GM23338 (cell line): ENCODE measurements at regions not wholly inside any gene's neighbourhood (a gene's known extent, or its start where the extent isn't known, plus 50 kb on each side); places are given as distances from the start of the nearest gene placed in this dataset.

ENCODE experiments used
- ATAC-seq: fragments of 200-7000 bp; cut with Tn5 transposase; 3 replicates; pipeline ENCODE4 v1.9.1; 2020
- DNase-seq: peaks from one replicate; pipeline ENCODE4 v3.0.0-alpha.2; 2015; ENCODE audit warnings: low spot score
- H2AFZ ChIP-seq: fragments of 200-600 bp; sonication (generic); 2 replicates; pipeline ENCODE4 v1.8.0; 2016; ENCODE audit warnings: antibody characterized with exemption, mild to moderate bottlenecking, moderate library complexity
- H3F3A ChIP-seq: fragments of 200-600 bp; sonication (generic); replicated peaks from 2 replicates; pipeline ENCODE4 v1.8.0; 2017; ENCODE audit warnings: antibody characterized with exemption, mixed run types, low read depth
- H3K27ac ChIP-seq: fragments of 200-600 bp; sonication (generic); 2 replicates; pipeline ENCODE4 v1.6.1; 2016; ENCODE audit warnings: low read depth
- H3K27me3 ChIP-seq: fragments of 200-600 bp; sonication (generic); 2 replicates; pipeline ENCODE4 v1.8.0; 2016; ENCODE audit warnings: mild to moderate bottlenecking, mixed run types, moderate library complexity; ENCODE audit not compliant: insufficient read depth
- H3K36me3 ChIP-seq: fragments of 200-600 bp; sonication (generic); 2 replicates; pipeline ENCODE4 v1.8.0; 2016; ENCODE audit warnings: mild to moderate bottlenecking; ENCODE audit not compliant: insufficient read depth
- H3K4me1 ChIP-seq: fragments of 200-600 bp; sonication (generic); 2 replicates; pipeline ENCODE4 v1.8.0; 2016; ENCODE audit warnings: mild to moderate bottlenecking, moderate library complexity; ENCODE audit not compliant: insufficient read depth
- H3K4me2 ChIP-seq: fragments of 200-600 bp; sonication (generic); 2 replicates; pipeline ENCODE4 v1.7.1; 2017; ENCODE audit warnings: mixed run types
- H3K4me3 ChIP-seq: fragments of 200-600 bp; sonication (generic); 2 replicates; pipeline ENCODE4 v1.6.1; 2016; ENCODE audit warnings: mixed run types
- H3K79me2 ChIP-seq: fragments of 200-600 bp; sonication (generic); replicated peaks from 2 replicates; pipeline ENCODE4 v1.8.0; 2017; ENCODE audit warnings: mild to moderate bottlenecking; ENCODE audit not compliant: insufficient read depth
- H3K9me2 ChIP-seq: fragments of 200-600 bp; sonication (generic); 2 replicates; pipeline ENCODE4 v1.8.0; 2017; ENCODE audit not compliant: insufficient read depth
- H4K20me1 ChIP-seq: fragments of 200-600 bp; sonication (generic); replicated peaks from 2 replicates; pipeline ENCODE4 v1.8.0; 2017; ENCODE audit warnings: mild to moderate bottlenecking; ENCODE audit not compliant: insufficient read depth
- H3K27ac Mint-ChIP-seq: 2 replicates; pipeline ENCODE4 v1.8.0; 2020; ENCODE audit warnings: inconsistent platforms, mild to moderate bottlenecking, moderate library complexity, mixed read lengths
- H3K27me3 Mint-ChIP-seq: 3 replicates; pipeline ENCODE4 v1.8.0; 2022; ENCODE audit warnings: low read depth, mild to moderate bottlenecking, moderate library complexity, mixed read lengths, inconsistent platforms; ENCODE audit not compliant: insufficient read depth, poor library complexity
- H3K36me3 Mint-ChIP-seq: 3 replicates; pipeline ENCODE4 v1.8.0; 2021; ENCODE audit warnings: low read depth, mild to moderate bottlenecking, inconsistent platforms, moderate library complexity, mixed read lengths
- H3K4me1 Mint-ChIP-seq: 3 replicates; pipeline ENCODE4 v1.8.0; 2020; ENCODE audit warnings: mild to moderate bottlenecking, inconsistent platforms, mixed read lengths
- H3K4me3 Mint-ChIP-seq: 3 replicates; pipeline ENCODE4 v1.8.0; 2021; ENCODE audit warnings: moderate library complexity, mild to moderate bottlenecking, inconsistent platforms, mixed read lengths
- H3K9me3 Mint-ChIP-seq: 3 replicates; pipeline ENCODE4 v1.8.0; 2020; ENCODE audit warnings: moderate library complexity, mild to moderate bottlenecking, inconsistent platforms, mixed read lengths
- CTCF ChIP-seq, 2 experiments: fragments of 200-600 bp in 1 of 2; sonication (generic) in 1 of 2; conservative IDR thresholded peaks; 2 replicates each; pipeline versions ENCODE4 v1.5.1 to v1.6.1; 2016 to 2017; ENCODE audit warnings: antibody characterized with exemption in 2 of 2, low read depth in 2 of 2, mild to moderate bottlenecking in 2 of 2, moderate library complexity in 1 of 2
- ETS1 ChIP-seq: IDR thresholded peaks from 2 replicates; pipeline ENCODE4 v1.6.1; 2016; ENCODE audit warnings: antibody characterized with exemption
- EZH2phosphoT487 ChIP-seq: fragments of 200-600 bp; sonication (generic); IDR thresholded peaks from one replicate; pipeline ENCODE4 v1.8.1; 2018; ENCODE audit warnings: antibody characterized with exemption; ENCODE audit not compliant: unreplicated experiment
- JUNB ChIP-seq: IDR thresholded peaks from one replicate; pipeline ENCODE4 v1.6.1; 2016; ENCODE audit warnings: antibody characterized with exemption; ENCODE audit not compliant: unreplicated experiment
- POLR2AphosphoS5 ChIP-seq: IDR thresholded peaks from 2 replicates; pipeline ENCODE4 v1.6.1; 2016; ENCODE audit warnings: antibody characterized with exemption, low read depth
- REST ChIP-seq: IDR thresholded peaks from one replicate; pipeline ENCODE4 v1.6.1; 2018; ENCODE audit warnings: antibody characterized with exemption; ENCODE audit not compliant: unreplicated experiment
- ZNF331 ChIP-seq: fragments of 250-450 bp; sonication (Bioruptor Pico); IDR thresholded peaks from 2 replicates; pipeline ENCODE4 v1.5.0; 2020; ENCODE audit warnings: low read depth, mild to moderate bottlenecking, moderate library complexity

GRCh38 chrX:97847885-97848679, 964.4 kb downstream of the RPA4 start:
- peaks cover 44% of the 10 kb centered on the region for H3K36me3 Mint-ChIP-seq
- H3F3A ChIP-seq = no peaks in the 10 kb centered on the region
- ATAC-seq (no peak), DNase-seq (no peak)
- H3K36me3 ChIP-seq = no peaks in the 10 kb centered on the region
- H3K27ac ChIP-seq = no peak overlapping the region
- peaks cover 45% of the 10 kb centered on the region for H3K9me3 Mint-ChIP-seq
- no peaks in the 10 kb centered on the region for H3K27me3 ChIP-seq
- H3K4me3 ChIP-seq = no peak overlapping the region
- H3K4me2 ChIP-seq = no peak overlapping the region
- no peaks in the 10 kb centered on the region for H4K20me1 ChIP-seq
- H3K79me2 ChIP-seq = no peaks in the 10 kb centered on the region
- H3K4me3 Mint-ChIP-seq = no peak overlapping the region
- no peaks in the 10 kb centered on the region for H3K4me1 ChIP-seq
- no peaks in the 10 kb centered on the region for H3K9me2 ChIP-seq
- peaks cover 8% of the 10 kb centered on the region for H3K27me3 Mint-ChIP-seq
- H3K4me1 Mint-ChIP-seq = no peaks in the 10 kb centered on the region
- no peak overlapping the region for H3K27ac Mint-ChIP-seq
- no peak for TF ChIP-seq POLR2AphosphoS5
- no peak for TF ChIP-seq REST
- TF ChIP-seq JUNB = no peak
- no peak for TF ChIP-seq CTCF (conservative IDR thresholded peaks at IDR 0.05; ENCODE audit: low read depth in 2 of 2)
- TF ChIP-seq ETS1 = no peak
- H2AFZ ChIP-seq = no peak overlapping the region

GRCh38 chrX:97849951-97850350, 966.2 kb downstream of the RPA4 start:
- H3K36me3 ChIP-seq = no peaks in the 10 kb centered on the region
- DNase-seq (no peak), ATAC-seq (no peak)
- Mint-ChIP-seq H3K9me3 (peaks cover 33% of the 10 kb centered on the region), H3K36me3 (peaks cover 35% of the 10 kb centered on the region), H3K27me3 (peaks cover 8% of the 10 kb centered on the region), H3K4me3 (no peak overlapping the region), H3K4me1 (no peaks in the 10 kb centered on the region), H3K27ac (no peak overlapping the region)
- H3K4me3 ChIP-seq = no peak overlapping the region
- no peaks in the 10 kb centered on the region for H3K4me1 ChIP-seq
- no peaks in the 10 kb centered on the region for H3F3A ChIP-seq
- no peaks in the 10 kb centered on the region for H3K27me3 ChIP-seq
- no peaks in the 10 kb centered on the region for H3K9me2 ChIP-seq
- no peak overlapping the region for H3K4me2 ChIP-seq
- H3K27ac ChIP-seq = no peak overlapping the region
- no peak overlapping the region for H2AFZ ChIP-seq
- H3K79me2 ChIP-seq = no peaks in the 10 kb centered on the region
- no peaks in the 10 kb centered on the region for H4K20me1 ChIP-seq
- no peak for TF ChIP-seq ZNF331 (CRISPR knock-in tag)
- no peak for TF ChIP-seq EZH2phosphoT487
- no peak for TF ChIP-seq REST
- no peak for TF ChIP-seq CTCF (conservative IDR thresholded peaks at IDR 0.05; ENCODE audit: low read depth in 2 of 2)
